ENCODE measurements at regions not wholly inside any gene's neighbourhood (a gene's known extent, or its start where the extent isn't known, plus 50 kb on each side); places are given as distances from the start of the nearest gene placed in this dataset.
"Not testable (repeated sequence)": the region's sequence is repeated elsewhere in the genome, so short reads cannot be mapped to it uniquely, and the experiment has no call there.

DNA sequence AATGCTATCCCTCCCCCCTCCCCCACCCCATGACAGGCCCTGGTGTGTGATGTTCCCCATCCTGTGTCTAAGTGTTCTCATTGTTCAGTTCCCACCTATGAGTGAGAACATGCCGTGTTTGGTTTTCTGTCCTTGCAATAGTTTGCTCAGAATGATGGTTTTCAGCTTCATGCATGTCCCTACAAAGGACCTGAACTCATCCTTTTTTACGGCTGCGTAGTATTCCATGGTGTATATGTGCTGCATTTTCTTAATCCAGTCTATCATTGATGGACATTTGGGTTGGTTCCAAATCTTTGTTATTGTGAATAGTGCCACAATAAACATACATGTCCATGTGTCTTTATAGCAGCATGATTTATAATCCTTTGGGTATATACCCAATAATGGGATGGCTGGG is 215.0 kb downstream of the DLEU7 start:
- DNase-seq (ENCODE audit: low read depth in 2 of 2, low spot score in 1 of 2): not testable (repeated sequence)

DNA sequence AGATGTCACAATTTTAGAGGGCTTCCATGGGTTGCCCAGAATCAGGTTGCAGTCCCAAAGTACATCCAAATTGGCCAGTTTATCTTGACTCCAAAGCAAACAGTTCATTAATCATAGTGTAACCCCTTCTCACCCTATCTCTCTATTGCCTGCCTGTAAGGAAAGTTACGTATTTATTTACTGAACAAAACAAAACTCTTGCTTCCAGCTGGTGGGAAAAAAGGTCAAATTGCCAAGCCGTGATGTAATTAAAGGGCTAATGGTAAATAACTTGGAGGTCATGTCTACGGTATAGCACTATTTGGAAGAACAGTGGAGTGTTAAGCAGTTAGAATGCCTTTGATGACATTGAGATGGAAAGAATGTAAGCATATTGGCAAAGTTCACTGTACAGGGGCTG is 214.0 kb downstream of the DLEU7 start:
- no peak for DNase-seq (ENCODE audit: low read depth in 2 of 2, low spot score in 1 of 2)

DNA sequence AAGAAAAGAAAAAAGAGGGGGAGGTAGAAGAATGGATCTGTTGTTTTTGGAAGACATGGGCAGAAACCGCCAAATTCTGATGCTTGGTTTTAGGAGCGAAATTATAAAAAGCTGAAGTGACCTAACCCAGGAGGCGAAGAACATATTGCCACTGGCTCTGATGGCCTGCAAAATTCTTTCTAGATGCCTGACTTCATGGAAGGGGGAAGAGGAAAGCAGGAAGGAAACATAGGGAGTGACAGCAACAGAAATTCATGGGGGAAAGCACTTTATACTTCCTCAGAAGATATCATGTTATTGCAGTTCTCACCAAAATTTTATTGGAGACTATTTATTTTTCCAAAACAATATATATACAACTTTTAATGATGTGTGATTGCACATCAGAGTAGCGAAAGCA is 213.5 kb downstream of the DLEU7 start:
- no peak for DNase-seq (ENCODE audit: low read depth in 2 of 2, low spot score in 1 of 2)

DNA sequence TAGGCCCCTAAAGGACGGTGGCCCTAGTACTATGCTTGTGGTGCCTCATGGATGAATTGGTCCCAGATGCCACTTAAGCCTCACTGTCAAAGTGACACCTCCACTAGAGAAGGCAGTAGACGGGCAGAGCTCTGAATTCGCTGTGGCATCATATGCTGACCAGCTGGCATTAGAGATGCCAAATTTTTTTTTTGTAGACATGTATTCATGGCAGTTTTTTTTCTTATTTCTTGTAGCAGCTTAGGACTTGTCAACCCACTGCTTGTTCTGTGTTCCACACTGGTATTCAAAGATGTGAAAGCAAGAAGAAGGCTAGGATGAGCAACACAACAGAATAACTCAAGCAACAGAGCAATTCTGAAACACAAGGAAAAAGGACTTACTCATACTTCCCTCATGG is 212.5 kb downstream of the DLEU7 start:
- DNase-seq (ENCODE audit: low read depth in 2 of 2, low spot score in 1 of 2): no peak

DNA sequence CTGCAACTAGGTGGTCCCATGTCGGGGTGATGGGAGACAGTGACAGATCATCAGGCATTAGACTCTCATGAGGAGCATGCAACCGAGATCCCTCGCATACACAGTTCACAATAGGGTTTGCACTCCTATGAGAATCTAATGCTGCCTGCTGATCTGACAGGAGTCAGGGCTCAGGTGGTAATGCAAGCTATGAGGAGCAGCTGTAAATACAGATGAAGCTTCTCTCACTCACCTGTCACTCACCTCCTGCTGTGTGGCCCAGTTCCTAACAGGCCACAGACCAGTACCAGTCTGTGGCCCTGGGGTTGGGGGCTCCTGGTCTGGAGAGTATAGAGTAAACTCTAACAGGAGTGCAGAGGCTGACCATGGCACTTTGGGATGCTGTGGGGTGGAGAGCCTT is 209.2 kb downstream of the DLEU7 start:
- no peak for DNase-seq (ENCODE audit: low read depth in 2 of 2, low spot score in 1 of 2)

DNA sequence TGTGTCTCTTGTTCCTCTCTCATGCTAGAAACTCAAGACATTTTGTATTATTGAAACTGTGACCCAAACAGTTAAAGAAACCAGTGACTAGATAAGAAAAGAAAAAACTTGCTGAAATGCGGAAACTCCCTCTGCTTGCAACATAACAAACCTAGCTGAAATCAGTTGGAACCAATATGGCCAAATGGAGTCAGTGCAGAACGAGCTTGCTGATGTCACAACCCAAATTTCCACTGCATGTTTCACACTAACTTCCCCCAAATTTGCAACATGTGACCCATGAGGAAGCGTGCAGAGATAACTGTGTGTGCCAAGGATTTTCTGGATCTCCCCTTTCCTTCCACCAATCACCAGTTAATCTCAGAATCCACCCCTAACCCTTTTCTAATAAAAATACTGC is 208.0 kb downstream of the DLEU7 start:
- DNase-seq (ENCODE audit: low read depth in 2 of 2, low spot score in 1 of 2): no peak

DNA sequence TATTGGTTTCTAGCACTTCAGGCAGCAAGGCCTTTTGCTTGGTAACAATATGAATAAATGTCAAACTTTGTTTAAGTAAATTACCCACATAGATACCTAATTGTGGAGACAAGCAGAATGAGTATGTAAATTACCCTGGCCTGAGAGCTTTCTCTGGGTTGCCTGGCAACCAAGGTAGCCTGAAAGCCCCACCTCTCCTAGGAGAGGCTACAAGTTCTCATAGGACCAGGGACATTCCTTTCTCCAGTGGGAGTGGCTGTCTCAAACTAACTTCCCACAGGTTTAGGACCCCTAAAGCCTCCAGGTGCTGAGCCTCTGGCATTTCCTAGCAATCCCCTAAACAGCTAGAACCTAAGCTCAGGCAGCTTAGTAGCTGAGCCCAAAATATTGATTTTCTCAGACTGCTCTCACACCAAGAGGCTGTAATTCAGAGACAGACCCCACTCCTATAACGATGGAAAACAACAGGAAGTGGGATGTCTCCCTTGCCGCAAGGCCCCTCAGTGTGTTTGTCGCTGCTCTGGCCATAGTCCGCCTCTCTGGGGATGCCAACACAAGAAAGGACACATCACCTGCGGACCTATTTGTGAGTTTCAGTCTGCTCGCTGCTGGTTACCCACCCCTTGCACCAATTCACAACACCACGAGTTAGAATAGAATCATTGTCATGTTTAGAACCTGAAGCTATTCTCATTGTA is 207.3 kb downstream of the DLEU7 start:
- no peak for DNase-seq (ENCODE audit: low read depth in 2 of 2, low spot score in 1 of 2)

DNA sequence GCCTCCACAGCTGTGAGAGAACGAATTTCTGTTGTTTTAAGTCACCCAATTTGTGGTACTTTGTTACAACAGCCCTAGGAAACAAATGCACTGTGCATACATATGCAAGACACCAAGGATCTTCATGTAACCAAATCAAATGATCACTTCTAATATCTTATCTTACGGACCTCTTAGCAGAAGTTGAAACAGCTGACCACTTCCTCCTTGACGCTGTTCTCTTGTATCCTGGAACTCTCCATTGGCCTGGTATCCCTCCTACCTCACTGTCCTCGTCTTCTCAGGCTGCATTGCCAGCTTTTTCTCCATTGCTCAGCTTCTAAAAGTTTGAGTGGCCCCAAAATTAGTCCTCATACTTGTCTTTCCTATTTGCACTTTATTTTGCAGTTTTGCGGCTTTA is 200.4 kb downstream of the DLEU7 start:
- DNase-seq (ENCODE audit: low read depth in 2 of 2, low spot score in 1 of 2): no peak

DNA sequence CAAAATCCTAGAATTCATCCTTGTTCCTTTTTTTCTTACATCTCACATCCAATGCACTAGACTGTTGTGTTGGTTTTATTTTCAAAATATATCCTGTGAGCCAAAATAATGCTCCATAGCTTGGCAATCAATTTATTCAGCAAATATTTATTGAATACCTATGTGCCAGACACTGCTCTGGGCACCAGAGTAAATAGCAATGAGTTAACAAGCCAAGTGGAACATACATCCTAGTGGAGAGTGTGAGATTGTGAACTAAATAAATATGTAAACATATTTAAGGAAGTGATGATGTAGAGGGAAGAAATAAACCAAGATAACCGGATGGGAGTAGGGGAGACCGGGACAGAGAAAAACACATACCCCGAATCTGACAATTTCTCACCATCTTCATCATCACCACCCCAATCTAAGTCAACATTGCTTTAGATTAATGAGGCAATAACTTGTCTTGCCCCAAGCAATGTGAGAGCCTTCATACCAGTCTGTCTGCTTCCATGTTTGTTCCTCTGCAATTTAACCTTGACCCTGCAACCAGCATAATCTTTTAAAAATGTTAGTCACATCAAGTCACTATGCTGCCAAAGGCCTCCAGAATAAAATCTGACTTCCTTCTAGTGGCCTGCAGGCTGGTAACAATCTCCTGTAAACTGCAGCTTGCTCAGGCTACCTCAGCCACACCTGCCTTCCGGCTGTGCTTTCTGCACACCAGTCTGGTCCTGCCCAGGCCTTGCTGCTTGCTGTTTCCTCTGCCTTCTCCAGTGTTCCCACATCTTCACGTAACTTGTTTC is 199.2 kb downstream of the DLEU7 start:
- no peak for DNase-seq (ENCODE audit: low read depth in 2 of 2, low spot score in 1 of 2)

DNA sequence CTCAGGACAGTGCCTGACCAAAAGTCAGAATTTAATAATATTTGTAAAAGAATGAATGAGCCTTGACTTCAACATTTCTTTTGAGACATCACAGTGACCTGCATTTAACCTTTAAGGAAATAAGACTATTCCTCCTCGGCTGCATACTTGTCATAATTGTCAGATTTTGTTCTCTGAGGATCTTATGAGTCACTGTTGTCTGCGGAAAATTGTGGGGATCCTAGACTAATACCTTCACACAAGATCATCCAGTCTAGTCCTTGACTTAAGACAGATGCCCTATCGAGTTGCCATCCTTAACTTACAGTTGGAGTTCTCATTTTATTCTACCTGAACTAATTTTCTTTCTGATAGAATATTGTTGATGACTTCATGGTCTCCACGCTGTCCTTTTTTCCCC is 198.4 kb downstream of the DLEU7 start:
- no peak for DNase-seq (ENCODE audit: low read depth in 2 of 2, low spot score in 1 of 2)

DNA sequence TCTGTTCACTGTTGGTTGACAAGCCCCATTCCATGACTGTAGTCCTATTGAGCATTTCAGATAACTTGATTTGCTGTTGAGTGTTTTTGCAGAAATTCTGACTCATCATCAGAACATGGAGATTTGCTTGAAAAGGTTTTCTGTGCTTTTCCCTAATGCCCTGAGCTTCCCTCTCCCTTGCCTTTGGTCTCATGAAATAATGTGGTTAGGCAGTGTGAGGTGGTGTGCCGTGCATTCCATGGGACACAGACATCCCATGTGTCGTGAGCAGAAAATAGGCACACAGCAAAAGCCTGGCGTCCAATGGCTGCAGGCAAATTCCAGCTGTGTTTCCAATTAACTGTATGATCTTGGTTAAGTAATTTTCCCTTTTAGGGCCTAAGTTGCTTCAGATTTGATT is 197.4 kb downstream of the DLEU7 start:
- DNase-seq (ENCODE audit: low read depth in 2 of 2, low spot score in 1 of 2): no peak

DNA sequence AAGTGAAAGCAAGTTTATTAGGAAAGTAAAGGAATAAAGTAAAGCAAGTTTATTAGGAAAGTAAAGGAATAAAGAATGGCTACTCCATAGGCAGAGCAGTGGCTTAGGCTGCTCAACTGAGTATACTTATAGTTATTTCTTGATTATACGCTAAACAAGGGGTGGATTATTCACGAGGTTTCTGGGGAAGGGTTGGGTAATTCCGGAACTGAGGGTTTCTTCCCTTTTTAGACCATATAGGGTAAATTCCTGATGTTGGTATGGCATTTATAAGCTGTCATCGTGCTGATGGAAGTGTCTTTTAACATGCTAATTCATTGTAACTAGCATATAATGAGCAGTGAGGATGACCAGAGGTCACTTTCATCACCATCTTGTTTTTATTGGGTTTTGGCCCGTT is 194.3 kb downstream of the DLEU7 start:
- no peak for DNase-seq (ENCODE audit: low read depth in 2 of 2, low spot score in 1 of 2)

DNA sequence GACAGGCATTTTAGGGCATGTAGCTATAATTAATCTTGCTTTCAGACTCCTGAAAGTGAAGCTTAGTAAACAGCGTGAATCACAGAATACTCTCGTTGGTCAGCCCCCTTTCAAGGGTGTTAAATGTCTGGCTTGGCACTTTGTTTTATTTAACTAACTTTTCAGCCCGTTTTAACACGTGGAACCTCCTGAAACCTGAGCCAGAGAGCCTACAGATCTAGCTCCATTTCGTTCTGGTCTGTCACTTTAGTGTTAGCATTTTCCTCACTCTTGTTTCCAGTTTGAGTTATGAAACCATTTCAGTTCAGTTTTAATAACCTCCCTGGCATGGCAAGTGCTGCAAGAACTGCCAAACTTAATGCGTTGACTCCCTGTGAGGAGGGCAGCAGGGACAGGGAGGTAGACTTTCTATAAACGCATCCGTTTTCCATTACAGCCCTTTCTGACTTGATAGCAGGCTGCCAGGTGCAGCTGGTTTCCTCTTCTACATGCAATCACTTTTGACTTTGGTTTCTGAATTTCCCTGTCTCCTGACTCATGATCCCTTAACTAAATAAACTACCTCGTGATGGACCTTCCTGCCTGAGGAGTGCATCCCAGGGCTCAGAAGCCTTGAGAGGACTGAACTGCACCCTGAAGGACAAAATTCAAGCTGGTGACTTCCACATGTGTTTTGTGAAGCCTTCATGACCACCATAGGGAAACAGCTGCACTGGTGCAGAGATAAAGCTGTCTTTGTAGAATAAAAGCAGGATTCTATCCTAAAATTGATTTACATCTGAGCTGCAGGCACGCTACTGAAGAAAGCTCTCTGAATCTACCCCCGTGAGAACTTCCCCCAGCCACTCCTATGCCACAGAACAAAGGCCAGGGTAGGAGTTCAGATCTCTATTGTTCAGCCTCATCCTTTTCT is 192.6 kb downstream of the DLEU7 start:
- DNase-seq (ENCODE audit: low read depth in 2 of 2, low spot score in 1 of 2): no peak

DNA sequence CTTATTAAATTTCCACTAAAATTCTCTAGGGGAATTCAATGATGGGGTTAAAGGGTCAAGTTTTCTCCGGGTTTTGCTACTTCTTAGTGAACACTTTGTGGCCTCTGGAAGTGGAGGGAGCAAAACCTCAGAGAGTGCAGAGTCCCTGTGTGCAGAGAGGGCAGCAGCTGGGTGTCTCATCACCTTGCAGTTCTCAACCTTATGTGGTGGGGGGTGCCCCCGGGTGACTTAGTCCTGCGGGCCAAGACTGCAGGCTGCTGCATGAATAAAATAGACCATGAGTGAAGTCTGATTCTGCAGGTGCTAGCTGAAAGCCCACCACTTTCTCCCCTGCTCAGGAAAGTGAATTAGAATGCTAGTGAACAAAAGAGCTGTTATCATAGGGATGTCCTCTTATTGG is 191.6 kb downstream of the DLEU7 start:
- DNase-seq (ENCODE audit: low read depth in 2 of 2, low spot score in 1 of 2): no peak

DNA sequence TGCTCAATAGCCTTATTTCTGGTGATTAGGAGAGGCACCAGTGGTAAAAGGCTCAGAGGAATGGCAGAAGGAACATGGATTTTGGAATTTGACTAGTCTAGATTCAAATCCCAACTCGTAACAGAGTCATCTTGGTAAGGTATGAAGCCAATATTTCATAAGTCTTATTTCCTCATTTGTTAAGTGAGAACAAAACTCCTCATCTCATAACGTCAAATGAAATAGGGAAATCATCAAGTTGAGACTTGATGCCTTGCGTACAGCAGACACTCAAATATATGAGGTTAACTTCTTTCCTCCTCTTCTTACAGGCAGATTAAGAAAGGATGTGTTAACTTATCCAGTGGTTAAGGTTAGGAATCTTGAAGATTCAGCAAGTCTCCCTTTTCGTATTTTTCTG is 189.2 kb downstream of the DLEU7 start:
- DNase-seq (ENCODE audit: low read depth in 2 of 2, low spot score in 1 of 2): no peak

DNA sequence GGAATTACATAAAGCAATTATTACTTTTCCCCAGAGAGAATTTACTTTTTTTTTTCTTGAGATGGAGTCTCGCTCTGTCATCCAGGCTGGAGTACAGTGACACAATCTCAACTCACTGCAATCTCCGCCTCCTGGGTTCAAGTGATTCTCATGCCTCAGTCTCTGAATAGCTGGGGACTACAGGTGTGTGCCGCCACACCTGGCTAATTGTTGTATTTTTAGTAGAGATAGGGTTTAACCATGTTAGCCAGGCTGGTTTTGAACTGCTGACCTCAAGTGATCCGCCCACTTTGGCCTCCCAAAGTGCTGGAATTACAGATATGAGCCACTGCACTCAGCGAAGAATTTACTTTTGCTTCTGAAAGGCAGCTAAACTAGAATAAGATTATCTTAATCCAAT is 181.6 kb downstream of the DLEU7 start:
- DNase-seq (ENCODE audit: low read depth in 2 of 2, low spot score in 1 of 2): not testable (repeated sequence)

DNA sequence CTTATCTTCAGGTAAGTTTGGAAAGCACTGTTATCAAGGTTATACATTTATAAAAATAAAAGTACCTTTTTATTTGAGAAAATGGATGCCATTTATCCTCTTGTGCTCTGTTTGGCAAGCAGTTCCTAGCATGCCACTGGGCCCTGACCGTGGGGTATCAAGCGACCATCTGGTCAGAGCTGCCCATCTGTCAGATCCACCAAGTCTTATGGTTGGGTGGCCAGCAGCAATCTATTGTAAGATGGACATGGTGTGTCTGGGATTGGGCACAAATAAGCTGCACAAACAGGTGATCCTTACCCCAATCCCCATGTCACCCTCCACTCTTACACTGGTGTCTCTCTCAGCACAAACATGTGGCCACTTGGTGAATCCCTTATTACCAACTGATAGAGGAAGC is 178.5 kb downstream of the DLEU7 start:
- DNase-seq (ENCODE audit: low read depth in 2 of 2, low spot score in 1 of 2): no peak

DNA sequence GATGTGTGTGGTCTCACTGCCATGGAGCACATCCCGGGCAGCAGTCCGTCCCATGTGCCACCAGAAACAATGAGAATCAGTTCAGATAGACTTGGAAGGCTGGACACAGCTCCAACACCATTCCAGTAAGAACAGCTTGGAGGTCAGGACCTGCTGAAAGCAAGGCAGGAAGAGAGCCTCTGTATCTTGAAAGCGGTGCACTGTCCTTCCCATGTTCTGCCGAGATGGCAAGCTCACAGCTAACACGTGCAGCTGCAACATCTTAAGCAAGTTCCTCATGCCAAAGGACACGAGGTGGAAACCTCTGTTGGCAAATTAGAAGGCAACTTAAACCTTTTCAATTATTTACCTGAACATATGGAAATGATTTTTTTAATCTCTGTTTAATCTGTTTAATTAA is 175.4 kb downstream of the DLEU7 start:
- no peak for DNase-seq (ENCODE audit: low read depth in 2 of 2, low spot score in 1 of 2)

DNA sequence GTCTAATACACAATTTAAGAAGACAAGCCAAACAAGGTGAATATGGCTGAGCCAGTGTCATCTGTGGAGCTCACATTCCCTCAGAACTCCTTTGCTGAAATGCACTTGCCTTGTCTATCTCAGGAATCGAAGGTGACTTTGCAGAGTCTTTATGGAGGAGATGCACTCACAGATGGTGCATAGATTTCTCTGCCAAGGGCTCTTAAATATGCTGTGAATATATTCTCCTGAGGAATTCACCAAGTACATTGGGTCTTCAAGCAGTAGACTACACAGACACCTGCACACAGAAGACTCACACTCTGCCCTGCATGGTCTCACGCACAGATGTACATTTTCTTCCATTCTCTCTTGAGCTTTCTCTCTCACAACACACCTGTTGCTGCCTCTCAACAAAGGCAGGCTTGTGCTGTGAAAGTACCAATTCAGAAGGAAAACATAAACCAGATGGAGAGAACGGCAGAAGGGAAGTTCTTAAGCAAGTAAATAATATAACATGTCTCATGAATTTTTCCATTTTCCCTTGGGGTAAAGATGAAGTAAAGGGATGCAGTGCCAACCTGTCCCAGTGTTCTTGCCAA is 174.7 kb downstream of the DLEU7 start:
- DNase-seq (ENCODE audit: low read depth in 2 of 2, low spot score in 1 of 2): no peak

DNA sequence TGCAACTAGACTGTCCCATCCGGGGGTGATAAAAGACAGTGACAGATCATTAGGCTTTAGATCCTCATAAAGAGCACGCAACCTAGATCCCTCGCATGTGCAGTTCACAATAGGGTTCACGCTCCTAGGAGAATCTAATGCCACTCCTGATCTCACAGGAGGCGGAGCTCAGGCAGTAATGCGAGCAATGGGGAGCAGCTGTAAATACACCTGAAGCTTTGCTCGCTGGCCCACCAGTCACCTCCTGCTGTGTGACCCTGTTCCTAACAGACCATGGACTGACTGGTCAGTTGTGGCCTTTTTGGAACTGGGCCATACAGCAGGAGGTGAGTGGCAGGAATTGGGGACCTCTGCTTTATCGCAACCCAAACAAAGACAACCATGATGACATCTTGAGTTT is 173.2 kb downstream of the DLEU7 start:
- no peak for DNase-seq (ENCODE audit: low read depth in 2 of 2, low spot score in 1 of 2)

DNA sequence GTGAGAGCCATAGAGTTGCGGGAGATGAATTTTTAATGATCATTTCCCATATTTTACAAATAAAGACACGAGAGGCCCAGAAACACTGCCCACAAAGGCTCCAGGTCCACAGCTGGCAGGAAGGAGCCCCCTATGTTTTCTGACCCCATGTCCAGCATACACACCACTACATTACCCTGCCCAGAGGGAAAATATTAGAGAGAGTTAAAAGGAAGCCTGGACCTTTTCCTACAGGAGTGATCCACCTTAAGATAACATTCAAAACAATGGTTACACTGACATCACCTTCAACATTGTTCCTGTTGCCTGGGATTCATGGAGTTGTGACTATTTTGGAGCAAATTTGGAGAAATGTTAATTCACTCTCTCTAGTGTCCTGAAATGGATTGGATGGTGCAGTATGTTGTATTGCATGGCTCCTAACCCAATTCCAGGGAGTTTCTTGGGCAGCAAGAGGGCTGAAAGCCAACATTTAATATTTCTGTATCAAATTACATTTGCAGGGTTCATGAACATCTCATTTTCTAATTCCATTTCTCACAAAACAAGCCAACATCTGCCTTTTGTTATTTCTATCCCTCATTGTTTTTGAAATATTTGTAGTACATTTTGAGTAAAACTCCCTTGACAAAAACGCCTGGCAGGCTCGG is 172.5 kb downstream of the DLEU7 start:
- DNase-seq (ENCODE audit: low read depth in 2 of 2, low spot score in 1 of 2): no peak
